PC-3 (cell line): ENCODE measurements at regions not wholly inside any gene's neighbourhood (a gene's known extent, or its start where the extent isn't known, plus 50 kb on each side); places are given as distances from the start of the nearest gene placed in this dataset.

Experiments used
- ATAC-seq: fragments of 200-7000 bp; cut with Tn5 transposase; 2 replicates; pipeline ENCODE4 v1.9.1; 2020; ENCODE audit warnings: mild to moderate bottlenecking, moderate library complexity
- BruUV-seq: library from RNA; stranded (reverse); fragments of 400-500 nt; replicated peaks from 2 replicates; lab custom pipeline; 2021; lab: Mats Ljungman, UMichigan
- CTCF ChIA-PET: fragments of 300-600 bp; sonication (Branson Sonifier 250); formaldehyde crosslinking; loops from one replicate; lab custom pipeline; 2022; ENCODE audit warnings: antibody characterized with exemption; lab: Charles Lee
- POLR2A ChIA-PET: fragments of 300-600 bp; sonication (Branson Sonifier 250); formaldehyde crosslinking; loops from one replicate; lab custom pipeline; 2022; ENCODE audit warnings: antibody characterized with exemption; ENCODE audit not compliant: unreplicated experiment; lab: Charles Lee
- DNase-seq: peaks from one replicate; pipeline ENCODE4 v3.0.0-alpha.2; 2015
- H2AFZ ChIP-seq: fragments of 300-600 bp; sonication (generic); 2 replicates; pipeline ENCODE4 v1.6.0; 2016; ENCODE audit warnings: antibody characterized with exemption, low read length
- H3F3A ChIP-seq: fragments of 300-600 bp; sonication (generic); one replicate; pipeline ENCODE4 v1.6.0; 2017; ENCODE audit warnings: antibody characterized with exemption, low read length, control low read depth, mild to moderate bottlenecking; ENCODE audit not compliant: unreplicated experiment
- H3K27ac ChIP-seq: fragments of 300-600 bp; sonication (generic); 2 replicates; pipeline ENCODE4 v1.5.1; 2016; ENCODE audit warnings: mild to moderate bottlenecking, low read length
- H3K27me3 ChIP-seq: fragments of 300-600 bp; sonication (generic); 2 replicates; pipeline ENCODE4 v1.6.1; 2016; ENCODE audit warnings: low read length, mixed read lengths
- H3K36me3 ChIP-seq: fragments of 300-600 bp; sonication (generic); 2 replicates; pipeline ENCODE4 v1.6.1; 2016; ENCODE audit warnings: low read depth, mixed run types, low read length, mixed read lengths
- H3K4me1 ChIP-seq: fragments of 300-600 bp; sonication (generic); 2 replicates; pipeline ENCODE4 v1.5.1; 2016; ENCODE audit warnings: low read length; ENCODE audit not compliant: insufficient read depth
- H3K4me2 ChIP-seq: fragments of 300-600 bp; sonication (generic); 2 replicates; pipeline ENCODE4 v1.6.0; 2016; ENCODE audit warnings: low read length
- H3K4me3 ChIP-seq: fragments of 300-600 bp; sonication (generic); 2 replicates; pipeline ENCODE4 v1.5.1; 2016; ENCODE audit warnings: mild to moderate bottlenecking, low read length, mixed read lengths
- H3K79me2 ChIP-seq: fragments of 300-600 bp; sonication (generic); 2 replicates; pipeline ENCODE4 v1.6.1; 2017; ENCODE audit warnings: low read length, mixed read lengths
- H3K9ac ChIP-seq: fragments of 300-600 bp; sonication (generic); 2 replicates; pipeline ENCODE4 v1.6.0; 2016; ENCODE audit warnings: mild to moderate bottlenecking, low read length
- H3K9me2 ChIP-seq: fragments of 300-600 bp; sonication (generic); replicated peaks from 2 replicates; pipeline ENCODE4 v1.6.1; 2016; ENCODE audit warnings: mixed run types, low read length, mixed read lengths
- H3K9me3 ChIP-seq: fragments of 300-600 bp; sonication (generic); 2 replicates; pipeline ENCODE4 v1.6.1; 2016; ENCODE audit warnings: low read length, mixed read lengths
- H4K20me1 ChIP-seq: fragments of 300-600 bp; sonication (generic); 2 replicates; pipeline ENCODE4 v1.6.1; 2016; ENCODE audit warnings: low read length, mixed read lengths
- EZH2 ChIP-seq: fragments of 300-600 bp; sonication (generic); IDR thresholded peaks from one replicate; pipeline ENCODE4 v1.6.1; 2017; ENCODE audit warnings: antibody characterized with exemption, mild to moderate bottlenecking, low read length; ENCODE audit not compliant: unreplicated experiment
- EZH2phosphoT487 ChIP-seq: fragments of 300-600 bp; sonication (generic); IDR thresholded peaks from 2 replicates; pipeline ENCODE4 v1.6.1; 2018; ENCODE audit warnings: mild to moderate bottlenecking, antibody characterized with exemption, low read length, borderline replicate concordance
- intact Hi-C: fragments of 100-400 bp; cut with micrococcal nuclease; formaldehyde crosslinking; loops from 2 replicates; pipeline ENCODE4 v1.9.0; 2023
- TF ChIP-seq, protein P1 (sequence below): fragments of 300-600 bp; sonication (generic); conservative IDR thresholded peaks from 2 replicates; pipeline ENCODE4 v1.5.1; 2017; ENCODE audit warnings: antibody characterized with exemption, low read depth, mild to moderate bottlenecking, low read length

GRCh38 chr2:14358339-14358738 is 274.2 kb upstream of the LRATD1 start:
- Histone ChIP-seq H3K9ac (no peak overlapping the region), H3K9me3 (no peaks in the 10 kb centered on the region), H3K4me3 (no peak overlapping the region), H3K27ac (no peak overlapping the region), H3K36me3 (no peaks in the 10 kb centered on the region), H3F3A (no peaks in the 10 kb centered on the region), H3K4me2 (no peak overlapping the region), H2AFZ (no peak overlapping the region), H3K79me2 (no peaks in the 10 kb centered on the region), H3K27me3 (peaks cover 8% of the 10 kb centered on the region), H3K9me2 (no peaks in the 10 kb centered on the region), H4K20me1 (no peaks in the 10 kb centered on the region), H3K4me1 (no peaks in the 10 kb centered on the region)
- ATAC-seq (no peak), DNase-seq (no peak)
- ChIA-PET POLR2A (no interaction called here), CTCF (no interaction called here)
- no peak for TF ChIP-seq EZH2
- TF ChIP-seq, protein P1, sequence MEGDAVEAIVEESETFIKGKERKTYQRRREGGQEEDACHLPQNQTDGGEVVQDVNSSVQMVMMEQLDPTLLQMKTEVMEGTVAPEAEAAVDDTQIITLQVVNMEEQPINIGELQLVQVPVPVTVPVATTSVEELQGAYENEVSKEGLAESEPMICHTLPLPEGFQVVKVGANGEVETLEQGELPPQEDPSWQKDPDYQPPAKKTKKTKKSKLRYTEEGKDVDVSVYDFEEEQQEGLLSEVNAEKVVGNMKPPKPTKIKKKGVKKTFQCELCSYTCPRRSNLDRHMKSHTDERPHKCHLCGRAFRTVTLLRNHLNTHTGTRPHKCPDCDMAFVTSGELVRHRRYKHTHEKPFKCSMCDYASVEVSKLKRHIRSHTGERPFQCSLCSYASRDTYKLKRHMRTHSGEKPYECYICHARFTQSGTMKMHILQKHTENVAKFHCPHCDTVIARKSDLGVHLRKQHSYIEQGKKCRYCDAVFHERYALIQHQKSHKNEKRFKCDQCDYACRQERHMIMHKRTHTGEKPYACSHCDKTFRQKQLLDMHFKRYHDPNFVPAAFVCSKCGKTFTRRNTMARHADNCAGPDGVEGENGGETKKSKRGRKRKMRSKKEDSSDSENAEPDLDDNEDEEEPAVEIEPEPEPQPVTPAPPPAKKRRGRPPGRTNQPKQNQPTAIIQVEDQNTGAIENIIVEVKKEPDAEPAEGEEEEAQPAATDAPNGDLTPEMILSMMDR, result no peak
- intact Hi-C loops, result no loop called here
- no TSS peak for BruUV-seq

DNA sequence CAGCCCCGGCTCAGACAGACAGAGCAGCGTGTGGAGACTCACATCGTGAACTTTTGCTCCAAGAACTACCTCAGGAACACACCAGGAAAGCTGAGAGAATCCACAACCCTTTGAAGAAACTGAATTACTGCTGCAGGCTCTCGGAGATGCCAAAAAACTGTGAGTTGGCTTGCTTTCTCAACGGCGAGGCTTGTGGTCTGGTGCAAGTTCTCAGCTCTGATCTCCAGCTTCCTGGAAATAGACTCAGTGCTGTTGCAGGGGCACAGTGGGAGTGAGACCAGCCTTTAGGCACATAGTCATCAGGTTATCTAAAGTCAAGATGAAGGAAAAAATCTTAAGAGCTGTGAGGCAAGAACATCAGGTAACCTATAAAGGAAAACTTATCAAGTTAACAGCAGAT is 273.7 kb upstream of the LRATD1 start:
- intact Hi-C loops, result no loop called here
- TF ChIP-seq EZH2 (no peak), EZH2phosphoT487 (no peak)
- TF ChIP-seq, protein P1, result no peak
- no peaks in the 10 kb centered on the region for H3K9me3 ChIP-seq
- H3K4me3 ChIP-seq, result no peak overlapping the region
- H3K4me2 ChIP-seq, result no peak overlapping the region
- peaks cover 8% of the 10 kb centered on the region for H3K27me3 ChIP-seq
- DNase-seq, result no peak
- no TSS peak for BruUV-seq
- H3K27ac ChIP-seq, result no peak overlapping the region
- ChIA-PET CTCF (no interaction called here), POLR2A (no interaction called here)
- H3K36me3 ChIP-seq, result no peaks in the 10 kb centered on the region
- H3K9ac ChIP-seq, result no peak overlapping the region
- no peaks in the 10 kb centered on the region for H3K9me2 ChIP-seq
- ATAC-seq, result no peak
- H3K79me2 ChIP-seq, result no peaks in the 10 kb centered on the region
- no peaks in the 10 kb centered on the region for H3F3A ChIP-seq
- H4K20me1 ChIP-seq, result no peaks in the 10 kb centered on the region
- no peak overlapping the region for H2AFZ ChIP-seq
- H3K4me1 ChIP-seq, result no peaks in the 10 kb centered on the region

DNA sequence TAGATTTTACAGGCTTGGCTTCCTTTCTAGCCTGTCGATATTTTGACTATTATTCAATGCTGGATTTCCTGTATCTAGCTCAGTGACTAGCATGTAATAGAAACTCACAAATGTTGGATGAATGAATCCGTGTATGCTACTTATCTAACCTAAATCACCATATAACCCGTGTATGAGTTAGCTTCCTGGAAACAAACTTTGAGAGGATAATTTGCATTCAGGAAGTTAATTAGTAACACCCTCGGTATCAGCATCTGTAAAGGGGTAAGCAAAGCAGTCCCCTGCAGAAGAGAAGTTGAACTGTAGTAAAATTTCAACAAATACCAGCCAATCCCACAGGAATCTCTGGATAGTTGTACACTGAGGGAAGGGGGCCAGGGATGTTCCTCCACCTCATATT is 269.4 kb upstream of the LRATD1 start:
- peaks cover 8% of the 10 kb centered on the region for H3K27me3 ChIP-seq
- no peaks in the 10 kb centered on the region for H3F3A ChIP-seq
- no peaks in the 10 kb centered on the region for H3K9me2 ChIP-seq
- TF ChIP-seq, protein P1, result no peak
- TF ChIP-seq EZH2 (no peak), EZH2phosphoT487 (no peak)
- ATAC-seq, result no peak
- BruUV-seq, result no TSS peak
- intact Hi-C loops, result no loop called here
- ChIA-PET CTCF (no interaction called here), POLR2A (no interaction called here)
- no peaks in the 10 kb centered on the region for H4K20me1 ChIP-seq
- DNase-seq, result no peak
- H3K9ac ChIP-seq, result no peak overlapping the region
- H3K4me2 ChIP-seq, result no peak overlapping the region
- H3K36me3 ChIP-seq, result no peaks in the 10 kb centered on the region
- no peaks in the 10 kb centered on the region for H3K79me2 ChIP-seq
- no peak overlapping the region for H3K27ac ChIP-seq
- no peaks in the 10 kb centered on the region for H3K4me1 ChIP-seq
- no peak overlapping the region for H3K4me3 ChIP-seq
- no peaks in the 10 kb centered on the region for H3K9me3 ChIP-seq
- no peak overlapping the region for H2AFZ ChIP-seq
